ENCODE measurements at regions not wholly inside any gene's neighbourhood (a gene's known extent, or its start where the extent isn't known, plus 50 kb on each side); places are given as distances from the start of the nearest gene placed in this dataset.

DNA sequence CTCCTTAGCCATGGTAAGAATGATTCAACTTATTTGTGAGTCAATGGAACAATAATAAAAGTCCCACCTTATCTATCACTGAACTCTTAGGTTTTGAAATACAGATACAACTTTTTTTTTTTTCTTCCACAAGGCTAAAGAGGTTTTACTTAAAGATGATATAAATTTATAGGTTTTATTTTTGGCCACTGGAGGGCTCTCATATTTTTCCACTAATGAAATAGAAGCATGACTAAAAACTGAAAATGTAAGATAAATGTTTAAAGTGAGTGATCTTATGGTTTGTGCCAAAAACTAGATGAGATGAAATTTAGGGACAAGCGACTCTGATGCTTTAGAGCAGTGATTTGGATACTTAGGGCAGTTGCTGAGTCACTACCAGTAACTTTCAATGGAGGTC lies 499.0 kb downstream of the NUF2 start:
- intact Hi-C loops (cut with DNase I): no loop called here
- TF ChIP-seq POLR2A (IDR thresholded peaks at IDR 0.05): no peak
- TF ChIP-seq, protein P1, sequence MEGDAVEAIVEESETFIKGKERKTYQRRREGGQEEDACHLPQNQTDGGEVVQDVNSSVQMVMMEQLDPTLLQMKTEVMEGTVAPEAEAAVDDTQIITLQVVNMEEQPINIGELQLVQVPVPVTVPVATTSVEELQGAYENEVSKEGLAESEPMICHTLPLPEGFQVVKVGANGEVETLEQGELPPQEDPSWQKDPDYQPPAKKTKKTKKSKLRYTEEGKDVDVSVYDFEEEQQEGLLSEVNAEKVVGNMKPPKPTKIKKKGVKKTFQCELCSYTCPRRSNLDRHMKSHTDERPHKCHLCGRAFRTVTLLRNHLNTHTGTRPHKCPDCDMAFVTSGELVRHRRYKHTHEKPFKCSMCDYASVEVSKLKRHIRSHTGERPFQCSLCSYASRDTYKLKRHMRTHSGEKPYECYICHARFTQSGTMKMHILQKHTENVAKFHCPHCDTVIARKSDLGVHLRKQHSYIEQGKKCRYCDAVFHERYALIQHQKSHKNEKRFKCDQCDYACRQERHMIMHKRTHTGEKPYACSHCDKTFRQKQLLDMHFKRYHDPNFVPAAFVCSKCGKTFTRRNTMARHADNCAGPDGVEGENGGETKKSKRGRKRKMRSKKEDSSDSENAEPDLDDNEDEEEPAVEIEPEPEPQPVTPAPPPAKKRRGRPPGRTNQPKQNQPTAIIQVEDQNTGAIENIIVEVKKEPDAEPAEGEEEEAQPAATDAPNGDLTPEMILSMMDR (IDR thresholded peaks at IDR 0.05): peak in 1 of 4 donors; percentile 19
- H3K27ac ChIP-seq: no peak overlapping the region
- no peak overlapping the region for H3K4me3 ChIP-seq
- 40% methylated on average over 1 of the region's 1 CpG for WGBS (ENCODE audit: insufficient coverage, low coverage, low lambda C conversion rate, missing lambda C conversion rate)
- H3K4me1 ChIP-seq: no peaks in the 10 kb centered on the region
- no peaks in the 10 kb centered on the region for H3K36me3 ChIP-seq
- DNase-seq (no peak), ATAC-seq (no peak)
- H3K9me3 ChIP-seq: no peaks in the 10 kb centered on the region
- H3K27me3 ChIP-seq: no peaks in the 10 kb centered on the region

DNA sequence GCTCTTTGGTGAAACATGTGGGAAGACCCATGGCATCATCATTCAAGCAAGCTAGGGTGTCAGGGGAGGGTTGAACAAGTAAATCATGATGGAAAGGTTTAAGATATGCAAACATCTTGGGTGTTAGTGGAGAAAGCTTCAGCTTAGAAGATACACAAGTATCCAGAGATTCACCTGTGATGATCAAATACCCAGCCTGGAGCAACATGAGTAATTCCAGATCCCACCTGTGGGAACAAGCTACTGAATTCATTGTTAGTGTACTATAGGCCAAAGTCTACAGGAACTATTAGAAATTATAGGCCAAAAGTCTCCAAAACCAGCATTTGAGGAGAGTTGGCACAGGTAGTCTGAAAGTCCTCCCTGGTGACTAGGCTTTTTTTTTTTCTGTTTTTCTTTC lies 499.9 kb downstream of the NUF2 start:
- H3K9me3 ChIP-seq: no peaks in the 10 kb centered on the region
- TF ChIP-seq POLR2A (IDR thresholded peaks at IDR 0.05): no peak
- TF ChIP-seq, protein P1 (IDR thresholded peaks at IDR 0.05): no peak
- DNase-seq: no peak
- H3K27ac ChIP-seq: no peak overlapping the region
- H3K4me3 ChIP-seq: no peak overlapping the region
- no peaks in the 10 kb centered on the region for H3K36me3 ChIP-seq
- intact Hi-C loops (cut with DNase I): no loop called here
- H3K27me3 ChIP-seq: no peaks in the 10 kb centered on the region
- no peaks in the 10 kb centered on the region for H3K4me1 ChIP-seq
- no peak for ATAC-seq

DNA sequence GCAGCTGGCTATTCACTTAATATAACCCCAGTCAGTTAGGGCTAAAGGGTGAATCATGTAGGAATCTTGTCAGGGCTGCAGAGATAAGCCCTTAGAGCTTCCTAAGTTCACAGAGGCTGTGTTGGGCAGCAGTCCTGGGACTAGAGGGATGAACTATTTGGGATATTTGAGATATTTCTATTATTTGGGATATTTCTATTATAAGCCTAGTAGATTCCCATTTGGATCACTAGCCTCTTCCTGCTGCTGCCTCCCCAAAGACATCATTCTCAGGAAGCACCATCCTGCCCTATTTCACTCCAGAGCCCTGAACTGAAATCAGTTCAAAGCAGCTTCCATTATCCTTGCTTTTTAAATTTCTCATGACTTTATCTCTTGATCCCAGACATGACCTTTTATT lies 501.3 kb downstream of the NUF2 start:
- ATAC-seq (no peak), DNase-seq (no peak)
- Histone ChIP-seq H3K9me3 (no peaks in the 10 kb centered on the region), H3K27ac (no peak overlapping the region), H3K36me3 (no peaks in the 10 kb centered on the region), H3K4me3 (no peak overlapping the region), H3K27me3 (no peaks in the 10 kb centered on the region), H3K4me1 (no peaks in the 10 kb centered on the region)
- no peak for TF ChIP-seq POLR2A (IDR thresholded peaks at IDR 0.05)
- TF ChIP-seq, protein P1 (IDR thresholded peaks at IDR 0.05): no peak
- intact Hi-C loops (cut with DNase I): no loop called here

DNA sequence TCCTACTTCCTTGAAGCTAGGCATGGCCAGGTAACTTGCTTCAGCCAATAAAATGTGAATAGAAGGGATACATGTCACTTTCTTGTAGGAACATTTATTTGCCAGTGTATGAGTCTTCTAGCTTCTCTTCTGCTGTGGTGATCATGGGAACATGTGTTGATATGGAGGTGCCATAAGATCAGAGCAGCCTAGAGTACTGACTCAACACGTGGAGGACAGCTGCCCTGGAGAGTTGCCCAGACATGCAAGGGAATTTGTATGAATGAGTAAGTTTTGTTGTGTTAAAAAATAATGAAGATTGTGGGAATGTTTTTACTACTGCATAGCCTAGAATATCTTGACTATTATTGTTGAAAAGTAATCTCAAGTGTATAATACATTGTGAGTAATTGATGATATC lies 502.3 kb downstream of the NUF2 start:
- Histone ChIP-seq H3K27me3 (no peaks in the 10 kb centered on the region), H3K4me1 (no peaks in the 10 kb centered on the region), H3K9me3 (no peaks in the 10 kb centered on the region), H3K4me3 (no peak overlapping the region), H3K27ac (no peak overlapping the region), H3K36me3 (no peaks in the 10 kb centered on the region)
- TF ChIP-seq, protein P1 (IDR thresholded peaks at IDR 0.05): no peak
- TF ChIP-seq POLR2A (IDR thresholded peaks at IDR 0.05): no peak
- ATAC-seq (no peak), DNase-seq (no peak)
- intact Hi-C loops (cut with DNase I): no loop called here
- 18% methylated on average over 1 of the region's 1 CpG for WGBS (ENCODE audit: insufficient coverage, low coverage, low lambda C conversion rate, missing lambda C conversion rate)

DNA sequence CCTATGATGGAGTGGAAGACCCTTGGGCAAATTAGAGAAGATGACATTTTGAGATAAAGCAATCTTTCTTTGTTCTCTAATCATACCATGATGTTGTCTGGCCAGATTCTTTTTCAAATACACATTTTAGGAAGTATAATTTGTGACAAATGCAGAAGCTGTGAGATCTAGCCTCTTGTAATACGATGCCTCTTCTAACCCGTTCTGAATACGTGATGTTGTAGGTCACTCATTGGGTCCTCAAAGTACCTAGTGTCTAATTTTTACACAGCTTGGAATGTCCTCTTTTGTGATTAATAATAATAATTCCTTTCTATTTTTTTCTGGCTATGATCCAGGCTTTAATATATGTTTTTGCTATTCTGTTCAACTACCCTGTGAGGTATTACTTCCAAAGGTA lies 502.7 kb downstream of the NUF2 start:
- 74% methylated on average over 3 of the region's 3 CpGs for WGBS (ENCODE audit: insufficient coverage, low coverage, low lambda C conversion rate, missing lambda C conversion rate)
- intact Hi-C loops (cut with DNase I): no loop called here
- TF ChIP-seq, protein P1 (IDR thresholded peaks at IDR 0.05): no peak
- no peak for TF ChIP-seq POLR2A (IDR thresholded peaks at IDR 0.05)
- ATAC-seq (no peak), DNase-seq (no peak)
- Histone ChIP-seq H3K9me3 (no peaks in the 10 kb centered on the region), H3K36me3 (no peaks in the 10 kb centered on the region), H3K27ac (no peak overlapping the region), H3K4me3 (no peak overlapping the region), H3K27me3 (no peaks in the 10 kb centered on the region), H3K4me1 (no peaks in the 10 kb centered on the region)

Measured in right lobe of liver (tissue), 6 donors.